ENCODE measurements at regions not wholly inside any gene's neighbourhood (a gene's known extent, or its start where the extent isn't known, plus 50 kb on each side); places are given as distances from the start of the nearest gene placed in this dataset.
"Not testable (repeated sequence)": the region's sequence is repeated elsewhere in the genome, so short reads cannot be mapped to it uniquely, and the experiment has no call there.

- no peak for DNase-seq
These were observed 121.6 kb downstream of the AGTR2 start for GRCh38 chrX:116292183-116292582.

GRCh38 chrX:116298956-116299355 is 128.4 kb downstream of the AGTR2 start:
- no peak for DNase-seq

GRCh38 chrX:116306218-116306617 is 130.2 kb upstream of the SLC6A14 start:
- no peak for DNase-seq

- DNase-seq, result peak; percentile 32
These were observed 119.0 kb upstream of the SLC6A14 start for GRCh38 chrX:116317409-116317808.

- DNase-seq, result no peak
These were observed 117.7 kb upstream of the SLC6A14 start for GRCh38 chrX:116318672-116319071.

- DNase-seq, result no peak
These were observed 114.7 kb upstream of the SLC6A14 start for GRCh38 chrX:116321711-116322110.

- not testable (repeated sequence) for DNase-seq
These were observed 104.4 kb upstream of the SLC6A14 start for GRCh38 chrX:116332026-116332425.

GRCh38 chrX:116334797-116335196 is 101.6 kb upstream of the SLC6A14 start:
- DNase-seq, result not testable (repeated sequence)

GRCh38 chrX:116339407-116339806 is 97.0 kb upstream of the SLC6A14 start:
- no peak for DNase-seq

GRCh38 chrX:116342903-116343302 is 93.5 kb upstream of the SLC6A14 start:
- DNase-seq, result no peak

GRCh38 chrX:116345958-116346357 is 90.4 kb upstream of the SLC6A14 start:
- DNase-seq, result no peak

GRCh38 chrX:116357329-116357728 is 79.1 kb upstream of the SLC6A14 start:
- no peak for DNase-seq

GRCh38 chrX:116378961-116379360 is 57.4 kb upstream of the SLC6A14 start:
- DNase-seq, result no peak

GRCh38 chrX:116379854-116380253 is 56.6 kb upstream of the SLC6A14 start:
- peak; percentile 33 for DNase-seq

GRCh38 chrX:116384406-116384954 is 51.9 kb upstream of the SLC6A14 start:
- peak; percentile 66 for DNase-seq
